ENCODE measurements at regions not wholly inside any gene's neighbourhood (a gene's known extent, or its start where the extent isn't known, plus 50 kb on each side); places are given as distances from the start of the nearest gene placed in this dataset.

- DNase-seq (ENCODE audit: low read depth in 2 of 2), result no peak
Observed at GRCh38 chr6:113405326-113406047, 451.7 kb upstream of the MARCKS start.

- DNase-seq (ENCODE audit: low read depth in 2 of 2), result no peak
Observed at GRCh38 chr6:113406048-113406695, 451.0 kb upstream of the MARCKS start.

DNA sequence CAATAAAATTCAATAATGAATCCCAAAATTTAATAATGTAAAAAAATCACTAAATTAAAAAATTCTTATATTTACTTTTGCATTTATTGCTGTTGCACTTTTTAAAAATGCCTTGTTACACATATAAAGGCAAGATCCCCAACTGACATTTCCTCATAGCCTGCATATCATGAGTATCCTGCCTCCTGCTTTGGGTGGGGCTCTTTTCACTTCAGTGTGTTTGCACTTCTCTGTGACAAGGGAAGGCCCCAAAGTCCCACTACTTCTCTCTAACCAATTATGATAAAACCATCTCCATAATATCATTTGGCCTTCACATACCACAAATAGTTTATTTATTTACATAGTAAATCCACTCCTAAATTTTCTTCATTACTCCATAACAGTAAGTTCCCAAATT, 446.1 kb upstream of the MARCKS start:
- no peak for DNase-seq (ENCODE audit: low read depth in 2 of 2)

DNA sequence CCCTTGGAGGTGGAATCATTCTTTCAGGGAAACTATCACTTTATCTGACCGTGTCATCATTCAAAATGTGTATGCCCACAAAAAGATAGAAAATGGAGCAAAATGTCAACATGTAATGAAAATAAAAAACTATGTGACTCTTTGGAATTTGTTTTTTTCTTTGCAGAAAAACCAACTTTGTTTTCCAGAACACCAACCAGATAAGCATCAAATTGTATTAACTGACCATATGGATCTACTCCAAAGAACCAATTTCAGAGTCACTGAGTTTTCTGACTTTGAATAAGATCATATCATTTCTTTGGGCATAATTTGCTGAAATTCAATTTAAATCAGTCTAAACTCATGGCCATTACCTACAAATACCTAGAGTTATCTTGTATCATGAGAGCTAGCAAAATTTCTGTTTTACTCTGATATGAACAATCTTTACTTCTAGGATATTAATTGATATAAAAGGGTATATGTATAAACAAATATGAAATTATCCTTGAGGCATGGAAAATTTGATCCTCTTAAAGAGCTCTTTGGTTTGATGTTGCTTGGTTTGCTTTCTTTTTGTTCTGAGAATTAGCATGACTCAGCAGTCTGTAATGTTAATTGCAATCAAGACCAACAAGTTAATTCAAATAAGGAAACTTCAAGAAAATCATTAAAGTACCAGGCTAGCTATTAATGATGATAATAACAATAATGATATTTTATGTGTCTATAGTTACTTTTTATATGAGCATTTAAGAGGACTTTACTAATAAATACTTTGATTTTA, 444.4 kb upstream of the MARCKS start:
- DNase-seq (ENCODE audit: low read depth in 2 of 2), result no peak

GRCh38 chr6:113414511-113414910, 442.6 kb upstream of the MARCKS start:
- DNase-seq (ENCODE audit: low read depth in 2 of 2), result no peak

- no peak for DNase-seq (ENCODE audit: low read depth in 2 of 2)
Observed at GRCh38 chr6:113416170-113416569, 441.0 kb upstream of the MARCKS start.

DNA sequence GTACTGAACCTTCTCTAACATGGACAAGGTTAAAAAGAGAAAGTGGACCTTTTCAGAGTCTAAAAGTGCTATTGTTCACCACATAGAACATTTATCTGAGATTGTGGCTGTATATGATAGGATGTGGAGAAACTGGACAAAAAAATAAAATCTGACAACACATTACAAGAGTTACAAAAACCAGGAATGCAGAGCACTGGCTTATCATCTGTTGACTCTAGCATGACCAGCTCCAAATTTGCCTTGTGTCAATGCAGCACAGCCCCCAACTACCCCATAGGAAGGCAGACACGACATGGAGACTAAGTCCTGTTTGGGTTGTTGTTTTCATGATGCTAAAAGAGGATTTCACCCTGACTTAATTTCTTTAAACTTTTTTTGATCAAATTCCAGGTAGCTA, 436.9 kb upstream of the MARCKS start:
- no peak for DNase-seq (ENCODE audit: low read depth in 2 of 2)

- DNase-seq (ENCODE audit: low read depth in 2 of 2), result no peak
Observed at GRCh38 chr6:113421997-113422396, 435.1 kb upstream of the MARCKS start.

DNA sequence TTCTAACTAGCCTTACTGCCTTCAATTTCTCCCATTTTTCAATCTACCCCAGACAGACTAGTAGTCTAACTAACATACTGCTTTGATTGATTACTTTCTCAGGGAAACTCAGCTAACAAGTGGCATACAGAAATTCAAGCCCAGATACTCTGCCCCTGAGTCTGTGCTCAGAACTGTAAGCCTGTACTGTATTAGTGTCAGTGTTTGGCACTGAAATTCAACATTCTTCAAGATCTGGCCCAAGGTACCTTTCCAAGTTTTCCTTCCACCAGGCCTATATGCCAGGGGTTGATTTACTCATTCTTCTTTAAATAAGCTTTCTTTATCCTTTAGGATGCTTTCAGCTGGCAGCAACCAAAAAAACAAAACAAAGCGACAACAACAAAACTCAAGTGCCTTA, 433.2 kb upstream of the MARCKS start:
- DNase-seq (ENCODE audit: low read depth in 2 of 2), result no peak

DNA sequence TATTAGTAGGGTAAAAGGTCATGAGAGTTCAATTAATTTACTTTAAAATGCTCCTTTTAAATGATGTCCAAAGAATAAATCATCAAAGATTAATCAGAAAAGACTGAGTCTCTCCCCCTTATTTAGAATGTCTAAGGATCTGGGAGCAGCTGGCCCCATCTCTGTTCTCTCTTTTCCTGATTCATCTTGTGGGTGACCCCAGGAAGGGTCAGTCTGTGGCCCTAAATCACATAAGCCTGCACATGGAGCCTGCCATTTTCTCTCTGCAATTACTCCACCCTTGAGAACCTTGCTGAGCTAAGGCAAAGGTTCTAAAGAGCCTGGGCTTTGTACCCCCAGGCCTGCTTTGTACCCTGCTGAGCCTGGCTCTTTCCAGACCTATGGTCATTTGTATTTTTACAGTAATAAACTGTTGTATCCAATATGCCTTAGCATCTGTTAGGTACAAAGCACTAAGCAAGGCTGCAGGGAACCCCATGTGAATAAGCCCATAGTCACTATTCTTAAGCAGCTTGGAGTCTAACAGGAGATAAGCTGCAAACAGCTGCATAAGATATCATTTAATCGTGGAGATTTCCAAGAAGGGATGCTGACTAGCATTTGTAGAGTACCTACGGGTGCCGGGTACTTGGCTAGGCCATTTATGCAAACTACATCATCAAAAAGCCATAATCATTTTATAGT, 431.0 kb upstream of the MARCKS start:
- DNase-seq (ENCODE audit: low read depth in 2 of 2), result no peak

- no peak for DNase-seq (ENCODE audit: low read depth in 2 of 2)
Observed at GRCh38 chr6:113427617-113428016, 429.5 kb upstream of the MARCKS start.

GRCh38 chr6:113428702-113429101, 428.4 kb upstream of the MARCKS start:
- DNase-seq (ENCODE audit: low read depth in 2 of 2), result no peak

DNA sequence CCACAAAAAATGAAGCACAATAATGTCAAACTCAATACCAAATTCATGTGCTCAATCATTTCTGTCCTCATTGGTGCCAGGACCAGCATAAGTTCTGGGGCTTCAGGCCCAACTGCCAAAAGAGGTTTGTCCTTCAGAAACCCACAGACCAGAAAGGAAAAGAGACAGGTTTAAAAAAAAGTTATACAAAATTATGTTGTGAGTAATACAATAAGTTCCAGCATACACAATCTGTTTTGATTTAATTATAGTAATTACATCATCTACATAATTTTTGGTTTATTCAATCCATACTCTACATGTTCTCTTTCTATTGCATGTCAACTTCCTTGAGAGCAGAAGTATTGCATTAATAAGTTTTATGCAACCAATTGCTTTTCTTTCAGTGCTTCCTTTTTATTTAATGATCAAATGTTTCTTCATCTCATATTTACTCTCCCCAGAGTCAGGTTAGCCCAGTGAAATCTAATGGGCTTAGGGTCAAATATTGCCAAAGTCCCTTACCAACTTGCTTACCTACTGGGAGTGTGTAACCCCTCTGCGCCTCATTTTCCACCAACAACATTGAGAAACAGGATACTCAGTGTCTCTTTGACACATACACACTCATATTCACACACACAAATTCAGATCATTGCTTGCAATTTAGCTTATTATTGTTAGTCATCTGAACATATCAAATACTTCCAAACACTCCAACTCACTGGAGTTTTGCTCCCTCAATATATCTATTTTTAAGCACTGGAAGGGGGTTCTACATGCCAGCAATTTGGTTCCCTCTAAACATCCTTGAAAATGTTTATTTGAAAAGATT, 424.4 kb upstream of the MARCKS start:
- DNase-seq (ENCODE audit: low read depth in 2 of 2), result no peak

DNA sequence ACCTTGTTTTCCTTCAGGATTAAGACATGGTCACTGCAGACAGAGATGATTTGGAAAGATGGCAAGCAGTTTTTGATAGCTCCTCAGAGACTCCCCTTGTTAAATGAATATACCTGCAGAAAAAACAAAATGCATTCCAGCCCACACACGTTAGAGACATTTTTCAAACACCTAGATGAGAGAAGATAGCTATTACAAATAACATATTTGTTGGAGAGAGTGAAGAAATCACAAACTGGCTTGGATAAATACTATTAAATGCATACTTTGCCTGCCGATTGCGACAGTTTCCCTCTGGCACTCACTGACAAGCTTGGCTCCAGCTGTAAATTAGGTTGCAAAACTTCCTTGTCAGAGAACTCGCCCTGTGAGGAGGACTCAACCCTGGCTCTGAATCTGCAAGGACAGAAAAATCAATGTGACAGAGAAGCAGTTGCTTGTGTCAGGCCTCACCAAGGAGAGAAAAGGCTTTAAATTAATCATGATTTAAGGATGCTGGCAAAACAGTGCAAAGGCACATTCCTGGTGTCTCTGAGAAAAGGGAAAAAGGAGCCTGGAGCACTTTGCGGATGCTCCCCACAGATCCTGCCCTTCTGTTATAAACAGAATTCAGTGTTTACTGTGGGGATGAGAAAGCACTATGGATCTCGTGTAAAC, 423.7 kb upstream of the MARCKS start:
- DNase-seq (ENCODE audit: low read depth in 2 of 2), result no peak

DNA sequence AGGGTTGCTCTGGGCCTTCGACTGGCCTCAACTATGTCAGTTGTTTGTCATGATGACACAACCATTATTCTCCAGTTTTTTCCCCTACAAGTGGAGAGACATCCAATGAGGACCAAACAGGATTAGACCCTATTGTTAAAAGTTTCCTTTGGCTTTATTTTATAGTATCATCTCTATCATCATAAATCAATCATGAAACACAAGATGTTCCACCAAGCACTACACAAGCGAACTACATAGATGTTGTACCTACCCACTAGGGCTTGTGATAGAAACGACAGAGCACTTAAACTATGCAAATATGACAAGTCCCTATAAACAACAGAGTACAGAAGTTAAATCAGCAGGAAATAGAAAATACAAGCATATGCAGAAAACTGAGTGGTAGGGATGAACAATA, 422.5 kb upstream of the MARCKS start:
- DNase-seq (ENCODE audit: low read depth in 2 of 2), result no peak

DNA sequence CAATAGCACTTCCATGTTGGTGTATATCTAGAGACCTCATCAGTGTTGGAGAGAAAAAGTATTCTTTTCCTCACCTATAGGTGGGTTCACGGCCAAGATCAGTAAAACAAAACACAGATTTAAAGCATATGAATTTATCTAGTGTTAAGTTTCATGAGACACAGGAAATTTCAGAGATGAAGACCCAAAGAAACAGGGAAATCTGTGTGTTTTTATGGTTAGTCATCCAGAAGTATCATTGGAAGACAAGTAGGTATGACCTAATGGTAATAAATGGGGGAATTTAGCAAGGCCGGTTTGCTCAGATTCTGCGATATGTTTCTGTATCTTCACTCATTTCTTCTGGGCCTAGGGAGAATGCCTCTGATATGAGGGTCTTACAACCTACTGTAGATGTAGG, 419.6 kb upstream of the MARCKS start:
- DNase-seq (ENCODE audit: low read depth in 2 of 2), result no peak

DNA sequence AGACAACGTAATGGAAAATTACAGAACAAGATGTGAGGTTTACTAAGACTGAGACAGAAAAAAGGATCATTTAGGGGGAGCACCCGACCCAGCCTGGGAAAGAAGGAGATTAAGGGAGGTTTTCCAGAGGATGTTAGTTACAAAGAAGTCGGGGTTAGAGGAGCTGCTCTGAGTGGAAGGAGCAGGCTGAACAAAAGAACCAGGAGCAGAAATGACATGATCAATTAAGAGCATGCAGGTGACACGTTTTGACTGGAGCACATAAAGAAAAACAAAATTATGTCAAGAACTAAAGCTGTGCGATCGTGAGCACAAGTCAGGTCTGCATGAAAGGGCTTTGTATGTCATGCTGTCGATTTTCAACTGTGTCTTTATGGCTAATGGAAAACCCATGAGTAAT, 417.3 kb upstream of the MARCKS start:
- no peak for DNase-seq (ENCODE audit: low read depth in 2 of 2)

GRCh38 chr6:113442040-113442439, 415.1 kb upstream of the MARCKS start:
- no peak for DNase-seq (ENCODE audit: low read depth in 2 of 2)

DNA sequence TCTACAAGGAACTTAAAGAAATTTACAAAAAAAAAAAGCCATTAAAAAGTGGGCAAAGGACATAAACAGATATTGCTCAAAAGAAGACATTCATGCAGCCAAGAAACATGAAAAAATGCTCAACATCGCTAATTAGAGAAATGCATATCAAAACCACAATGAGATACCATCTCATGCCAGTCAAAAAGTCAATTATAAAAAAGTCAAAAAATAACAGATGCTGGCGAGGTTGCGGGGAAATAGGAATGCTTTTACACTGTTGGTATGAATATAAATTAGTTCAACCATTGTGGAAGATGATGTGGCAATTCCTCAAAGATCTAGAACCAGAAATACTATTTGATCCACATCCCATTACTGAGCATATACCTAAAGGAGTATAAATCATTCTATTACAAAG, 411.9 kb upstream of the MARCKS start:
- DNase-seq (ENCODE audit: low read depth in 2 of 2), result no peak

- no peak for DNase-seq (ENCODE audit: low read depth in 2 of 2)
Observed at GRCh38 chr6:113447088-113447831, 409.9 kb upstream of the MARCKS start.
